ENCODE measurements at regions not wholly inside any gene's neighbourhood (a gene's known extent, or its start where the extent isn't known, plus 50 kb on each side); places are given as distances from the start of the nearest gene placed in this dataset.

DNA sequence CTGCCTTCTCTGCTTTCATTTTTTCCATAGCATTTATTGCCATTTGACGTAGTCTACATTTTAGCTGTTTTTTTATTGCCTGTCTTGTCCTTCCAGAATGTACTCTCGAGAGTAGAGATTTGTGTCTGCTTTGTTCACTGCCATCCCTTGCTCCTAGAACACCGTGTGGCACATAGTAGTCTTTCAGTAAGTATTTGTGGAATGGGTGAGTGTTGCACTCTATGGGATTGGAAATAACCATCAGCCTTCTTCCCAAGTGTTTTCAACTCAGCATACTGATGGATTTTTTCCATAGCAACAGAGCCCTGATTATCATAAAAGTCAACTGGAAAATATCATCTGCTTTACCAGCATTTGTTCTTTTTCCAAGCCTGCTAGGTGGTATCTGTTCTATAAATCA, 462.6 kb downstream of the ENC1 start:
- no peak for DNase-seq (ENCODE audit: low spot score)
- H3K36me3 Mint-ChIP-seq (ENCODE audit: low read depth), result no peaks in the 10 kb centered on the region
- no peaks in the 10 kb centered on the region for H3K27me3 Mint-ChIP-seq (ENCODE audit: low read depth)
- no peak overlapping the region for H3K4me3 Mint-ChIP-seq (ENCODE audit: unreplicated experiment)
- no peak for TF ChIP-seq CTCF (IDR thresholded peaks at IDR 0.05)
- no peaks in the 10 kb centered on the region for H3K9me3 Mint-ChIP-seq (ENCODE audit: low read depth)
- no peak overlapping the region for H3K27ac Mint-ChIP-seq (ENCODE audit: unreplicated experiment)
- peaks cover 12% of the 10 kb centered on the region for H3K4me1 Mint-ChIP-seq (ENCODE audit: low read depth)

GRCh38 chr5:74174366-74174765, 466.2 kb downstream of the ENC1 start:
- no peak overlapping the region for H3K4me3 Mint-ChIP-seq (ENCODE audit: unreplicated experiment)
- no peak overlapping the region for H3K27ac Mint-ChIP-seq (ENCODE audit: unreplicated experiment)
- DNase-seq (ENCODE audit: low spot score), result no peak
- no peaks in the 10 kb centered on the region for H3K36me3 Mint-ChIP-seq (ENCODE audit: low read depth)
- no peak for TF ChIP-seq CTCF (IDR thresholded peaks at IDR 0.05)
- H3K27me3 Mint-ChIP-seq (ENCODE audit: low read depth), result no peaks in the 10 kb centered on the region
- peaks cover 18% of the 10 kb centered on the region for H3K4me1 Mint-ChIP-seq (ENCODE audit: low read depth)
- H3K9me3 Mint-ChIP-seq (ENCODE audit: low read depth), result no peaks in the 10 kb centered on the region

- H3K4me1 Mint-ChIP-seq (ENCODE audit: low read depth), result peaks cover 16% of the 10 kb centered on the region
- no peaks in the 10 kb centered on the region for H3K36me3 Mint-ChIP-seq (ENCODE audit: low read depth)
- H3K27me3 Mint-ChIP-seq (ENCODE audit: low read depth), result no peaks in the 10 kb centered on the region
- H3K9me3 Mint-ChIP-seq (ENCODE audit: low read depth), result no peaks in the 10 kb centered on the region
- no peak for TF ChIP-seq CTCF (IDR thresholded peaks at IDR 0.05)
- no peak overlapping the region for H3K4me3 Mint-ChIP-seq (ENCODE audit: unreplicated experiment)
- DNase-seq (ENCODE audit: low spot score), result no peak
- no peak overlapping the region for H3K27ac Mint-ChIP-seq (ENCODE audit: unreplicated experiment)
These were observed 466.9 kb downstream of the ENC1 start for GRCh38 chr5:74173665-74174064.

DNA sequence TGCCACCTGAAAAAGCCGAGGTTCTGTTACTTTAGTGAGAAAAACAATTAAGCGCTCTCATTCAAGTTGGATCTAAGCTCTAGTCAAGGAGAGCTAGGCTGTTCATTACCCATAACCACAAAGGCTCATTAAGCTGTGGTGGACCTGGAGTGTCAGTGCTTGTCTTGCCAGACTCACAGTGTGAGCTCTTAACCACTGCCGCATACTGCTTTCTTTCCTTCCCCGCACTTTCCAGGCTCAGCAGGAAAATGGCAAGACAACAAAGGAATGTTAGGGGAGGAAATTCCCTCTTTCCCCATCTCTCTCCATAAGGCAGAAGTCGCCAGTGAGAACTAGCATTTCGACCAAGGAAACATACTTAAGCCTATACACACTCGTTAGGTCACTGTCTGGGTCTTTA, 467.3 kb downstream of the ENC1 start:
- no peak overlapping the region for H3K27ac Mint-ChIP-seq (ENCODE audit: unreplicated experiment)
- no peaks in the 10 kb centered on the region for H3K36me3 Mint-ChIP-seq (ENCODE audit: low read depth)
- no peaks in the 10 kb centered on the region for H3K9me3 Mint-ChIP-seq (ENCODE audit: low read depth)
- no peaks in the 10 kb centered on the region for H3K27me3 Mint-ChIP-seq (ENCODE audit: low read depth)
- H3K4me3 Mint-ChIP-seq (ENCODE audit: unreplicated experiment), result no peak overlapping the region
- no peak for TF ChIP-seq CTCF (IDR thresholded peaks at IDR 0.05)
- H3K4me1 Mint-ChIP-seq (ENCODE audit: low read depth), result peaks cover 18% of the 10 kb centered on the region
- DNase-seq (ENCODE audit: low spot score), result no peak

DNA sequence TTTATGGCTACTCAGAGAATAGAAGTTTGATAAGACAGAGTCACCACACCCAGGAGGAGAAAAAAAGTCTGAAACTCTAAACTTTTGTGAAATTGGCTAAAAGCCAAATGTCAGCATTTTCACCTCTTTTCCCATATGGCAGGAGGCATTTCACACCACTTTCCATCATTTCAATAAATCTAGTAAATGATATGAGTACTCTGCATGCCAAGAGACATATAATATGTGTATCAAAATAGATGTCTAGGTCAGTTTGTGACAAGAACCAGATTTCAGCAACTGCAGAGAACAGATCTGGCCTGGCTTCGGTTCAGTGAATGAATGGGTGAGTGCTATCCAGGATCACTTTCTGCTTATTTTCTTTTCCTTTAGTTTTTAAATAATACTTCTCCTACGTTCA, 470.8 kb downstream of the ENC1 start:
- H3K27me3 Mint-ChIP-seq (ENCODE audit: low read depth), result no peaks in the 10 kb centered on the region
- H3K9me3 Mint-ChIP-seq (ENCODE audit: low read depth), result no peaks in the 10 kb centered on the region
- H3K4me3 Mint-ChIP-seq (ENCODE audit: unreplicated experiment), result no peak overlapping the region
- no peak for DNase-seq (ENCODE audit: low spot score)
- no peak overlapping the region for H3K27ac Mint-ChIP-seq (ENCODE audit: unreplicated experiment)
- H3K4me1 Mint-ChIP-seq (ENCODE audit: low read depth), result peaks cover 34% of the 10 kb centered on the region
- H3K36me3 Mint-ChIP-seq (ENCODE audit: low read depth), result no peaks in the 10 kb centered on the region
- TF ChIP-seq CTCF (IDR thresholded peaks at IDR 0.05), result no peak
